HCT116 (cell line): ENCODE measurements at regions not wholly inside any gene's neighbourhood (a gene's known extent, or its start where the extent isn't known, plus 50 kb on each side); places are given as distances from the start of the nearest gene placed in this dataset.

Experiments
- ATAC-seq: fragments of 200-7000 bp; cut with Tn5 transposase; 2 replicates; pipeline ENCODE4 v1.9.1; 2020; ENCODE audit warnings: mild to moderate bottlenecking, moderate library complexity
- BruUV-seq: library from RNA; stranded (reverse); fragments of 400-500 nt; replicated peaks from 2 replicates; lab custom pipeline; 2021; lab: Mats Ljungman, UMichigan
- CTCF ChIA-PET: fragments of 300-600 bp; sonication (Branson Sonifier 250); formaldehyde crosslinking; loops from one replicate; lab custom pipeline; 2021; ENCODE audit warnings: antibody characterized with exemption; lab: Charles Lee
- POLR2A ChIA-PET: fragments of 300-600, 350-600 bp; sonication (Branson Sonifier 250); formaldehyde crosslinking; loops from one replicate; lab custom pipeline; 2021; ENCODE audit warnings: antibody characterized with exemption; lab: Charles Lee
- RAD21 ChIA-PET, 2 experiments: fragments of 300-600 bp; sonication (Branson Sonifier 250); formaldehyde crosslinking; loops; one replicate each; lab custom pipeline; 2023; ENCODE audit warnings: low total read pairs in 2 of 2; ENCODE audit not compliant: uncharacterized antibody in 2 of 2, unreplicated experiment in 2 of 2, low non-redundant PET in 1 of 2; lab: Charles Lee
- DNase-seq: peaks from one replicate; pipeline ENCODE4 v3.0.0-alpha.2; 2010; ENCODE audit warnings: low read depth, low spot score
- H2AFZ ChIP-seq: fragments of 200-600 bp; shearing (Covaris generic), sonication (generic); 2 replicates; pipeline ENCODE4 v1.6.1; 2017; ENCODE audit warnings: low read depth, mixed run types, mixed read lengths, antibody characterized with exemption, low read length; ENCODE audit not compliant: poor library complexity, severe bottlenecking
- H3K27ac ChIP-seq: 2 replicates; pipeline ENCODE4 v1.5.1; 2012; ENCODE audit warnings: low read depth, low read length
- H3K27me3 ChIP-seq: fragments of 200-600 bp; sonication (generic); 2 replicates; pipeline ENCODE4 v1.6.1; 2016; ENCODE audit warnings: mixed run types, low read length, mixed read lengths; ENCODE audit not compliant: insufficient read depth
- H3K36me3 ChIP-seq, 2 experiments: fragments of 200-500 bp in 1 of 2; fragments of 200-600 bp in 1 of 2; sonication (Bioruptor generic) in 1 of 2; sonication (generic) in 1 of 2; 2 replicates each; pipeline versions ENCODE4 v1.5.1 to v1.6.1; 2014 to 2016; ENCODE audit warnings: low read length in 2 of 2, inconsistent platforms in 1 of 2, mixed read lengths in 1 of 2, mixed run types in 1 of 2; ENCODE audit not compliant: insufficient read depth in 2 of 2, control insufficient read depth in 1 of 2
- H3K4me1 ChIP-seq, 2 experiments: fragments of 200-600 bp in 1 of 2; sonication (generic) in 1 of 2; 2 replicates each; pipeline versions ENCODE4 v1.5.1 to v1.6.1; 2012 to 2017; ENCODE audit warnings: low read length in 2 of 2, inconsistent platforms in 1 of 2, mild to moderate bottlenecking in 1 of 2, mixed read lengths in 1 of 2, mixed run types in 1 of 2, moderate library complexity in 1 of 2; ENCODE audit not compliant: insufficient read depth in 2 of 2, control insufficient read depth in 1 of 2
- H3K4me2 ChIP-seq: fragments of 200-600 bp; sonication (generic); 2 replicates; pipeline ENCODE4 v1.6.1; 2017; ENCODE audit warnings: mixed run types, low read length, mixed read lengths
- H3K4me3 ChIP-seq, 2 experiments: fragments of 200-600 bp in 1 of 2; sonication (generic) in 1 of 2; replicated peaks in 1 of 2; 2 replicates each; pipeline ENCODE4 v1.5.1; 2011 to 2016; ENCODE audit warnings: low read length in 2 of 2, control low read depth in 1 of 2, low read depth in 1 of 2, mild to moderate bottlenecking in 1 of 2, mixed read lengths in 1 of 2, mixed run types in 1 of 2
- H3K79me2 ChIP-seq: fragments of 200-600 bp; sonication (generic); 2 replicates; pipeline ENCODE4 v1.6.1; 2017; ENCODE audit warnings: mild to moderate bottlenecking, mixed run types, low read length, moderate library complexity, mixed read lengths; ENCODE audit not compliant: insufficient read depth
- H3K9ac ChIP-seq: fragments of 200-600 bp; sonication (generic); 2 replicates; pipeline ENCODE4 v1.6.1; 2016; ENCODE audit warnings: low read length, mixed read lengths
- H3K9me2 ChIP-seq: fragments of 200-600 bp; sonication (generic), shearing (Covaris generic); 2 replicates; pipeline ENCODE4 v1.6.1; 2017; ENCODE audit warnings: mixed run types, mild to moderate bottlenecking, moderate library complexity; ENCODE audit not compliant: insufficient read depth
- H3K9me3 ChIP-seq, 2 experiments: fragments of 200-500 bp in 1 of 2; fragments of 200-600 bp in 1 of 2; sonication (Bioruptor generic) in 1 of 2; sonication (generic) in 1 of 2; 2 replicates each; pipeline ENCODE4 v1.6.1; 2014 to 2017; ENCODE audit warnings: low read length in 2 of 2, mixed read lengths in 2 of 2, inconsistent platforms in 1 of 2, low read depth in 1 of 2, mild to moderate bottlenecking in 1 of 2, mixed run types in 1 of 2, moderate library complexity in 1 of 2; ENCODE audit not compliant: control insufficient read depth in 1 of 2, insufficient read depth in 1 of 2
- H4K20me1 ChIP-seq: fragments of 200-600 bp; sonication (generic), shearing (Covaris generic); 2 replicates; pipeline ENCODE4 v1.6.1; 2017; ENCODE audit warnings: mixed run types, mild to moderate bottlenecking, moderate library complexity; ENCODE audit not compliant: insufficient read depth
- CBX3 ChIP-seq: IDR thresholded peaks from 2 replicates; pipeline ENCODE4 v1.6.1; 2012; ENCODE audit warnings: low read depth
- CEBPB ChIP-seq: IDR thresholded peaks from 2 replicates; pipeline ENCODE4 v1.6.1; 2012; ENCODE audit warnings: low read depth
- CTCF ChIP-seq, 3 experiments: fragments of 200-600 bp in 1 of 3; sonication (generic) in 1 of 3; IDR thresholded peaks in 2 of 3; conservative IDR thresholded peaks in 1 of 3; 2 replicates each; pipeline ENCODE4 v1.5.1; 2012 to 2017; ENCODE audit warnings: low read depth in 2 of 3, low read length in 2 of 3, antibody characterized with exemption in 1 of 3, borderline replicate concordance in 1 of 3, control low read depth in 1 of 3, mild to moderate bottlenecking in 1 of 3, mixed read lengths in 1 of 3, mixed run types in 1 of 3, moderate library complexity in 1 of 3; ENCODE audit not compliant: insufficient read depth in 1 of 3
- EGR1 ChIP-seq: IDR thresholded peaks from 2 replicates; pipeline ENCODE4 v1.6.1; 2012; ENCODE audit warnings: low read depth
- ELF1 ChIP-seq: IDR thresholded peaks from 2 replicates; pipeline ENCODE4 v1.6.1; 2012; ENCODE audit warnings: low read depth, borderline replicate concordance
- EZH2 ChIP-seq: fragments of 200-600 bp; sonication (generic); IDR thresholded peaks from 2 replicates; pipeline ENCODE4 v1.6.1; 2017; ENCODE audit warnings: antibody characterized with exemption, mixed run types
- FOSL1 ChIP-seq: IDR thresholded peaks from 2 replicates; pipeline ENCODE4 v1.6.1; 2012; ENCODE audit warnings: low read depth
- JUND ChIP-seq: IDR thresholded peaks from 2 replicates; pipeline ENCODE4 v1.6.1; 2012
- MAX ChIP-seq: IDR thresholded peaks from 2 replicates; pipeline ENCODE4 v1.6.1; 2012
- POLR2A ChIP-seq: IDR thresholded peaks from 2 replicates; pipeline ENCODE4 v1.7.0; 2011; ENCODE audit warnings: borderline replicate concordance; ENCODE audit not compliant: insufficient read depth, insufficient read length; ENCODE audit errors: extremely low read depth
- RAD21 ChIP-seq: IDR thresholded peaks from 2 replicates; pipeline ENCODE4 v1.6.1; 2012; ENCODE audit warnings: low read depth, mild to moderate bottlenecking
- SIN3A ChIP-seq: IDR thresholded peaks from 2 replicates; pipeline ENCODE4 v1.6.1; 2012; ENCODE audit warnings: low read depth
- SP1 ChIP-seq: IDR thresholded peaks from 2 replicates; pipeline ENCODE4 v1.6.1; 2012; ENCODE audit warnings: low read depth
- SRF ChIP-seq: IDR thresholded peaks from 2 replicates; pipeline ENCODE4 v1.6.1; 2012; ENCODE audit warnings: low read depth
- TCF7L2 ChIP-seq: IDR thresholded peaks from 2 replicates; pipeline ENCODE4 v1.7.0; 2011; ENCODE audit warnings: borderline replicate concordance, inconsistent platforms; ENCODE audit not compliant: insufficient read depth, insufficient read length; ENCODE audit errors: extremely low read depth
- ZBTB33 ChIP-seq: IDR thresholded peaks from 2 replicates; pipeline ENCODE4 v1.6.1; 2011; ENCODE audit warnings: mild to moderate bottlenecking, low read length, moderate library complexity; ENCODE audit not compliant: insufficient replicate concordance; ENCODE audit errors: extremely low read depth
- ZFX ChIP-seq: fragments of 450-650 bp; IDR thresholded peaks from 2 replicates; pipeline ENCODE4 v1.6.1; 2017
- ZNF274 ChIP-seq: fragments of 200-500 bp; sonication (Bioruptor generic); IDR thresholded peaks from 2 replicates; pipeline ENCODE4 v1.6.1; 2014; ENCODE audit warnings: mild to moderate bottlenecking, low read depth, low read length, inconsistent platforms
- intact Hi-C: fragments of 100-400 bp; cut with micrococcal nuclease; formaldehyde crosslinking; loops from 2 replicates; pipeline ENCODE4 v1.10.0; 2022

GRCh38 chr1:115432061-115432460 lies 94.0 kb upstream of the NGF start:
- no peaks in the 10 kb centered on the region for H3K36me3 ChIP-seq
- H3K4me2 ChIP-seq, result no peak overlapping the region
- peaks cover 0 to 30% of the 10 kb centered on the region in 2 experiments; a peak in 2 of 4 replicates for H3K4me1 ChIP-seq
- no peak overlapping the region for H3K27ac ChIP-seq
- ChIA-PET POLR2A (no interaction called here), CTCF (no interaction called here)
- no peak for ATAC-seq
- H3K4me3 ChIP-seq, result no peak overlapping the region
- H2AFZ ChIP-seq, result no peak overlapping the region
- H3K9me3 ChIP-seq, result no peaks in the 10 kb centered on the region
- no peak for TF ChIP-seq SRF
- no peak for TF ChIP-seq CEBPB
- TF ChIP-seq, all 23 proteins: peak for 0
- no peaks in the 10 kb centered on the region for H3K9me2 ChIP-seq
- no peak for DNase-seq
- H3K27me3 ChIP-seq, result no peaks in the 10 kb centered on the region
- no peaks in the 10 kb centered on the region for H4K20me1 ChIP-seq
- H3K9ac ChIP-seq, result no peak overlapping the region
- RAD21 ChIA-PET, result no interaction called here
- no peaks in the 10 kb centered on the region for H3K79me2 ChIP-seq
- no TSS peak for BruUV-seq
- intact Hi-C loops, result no loop called here

GRCh38 chr1:115430441-115431158 lies 92.6 kb upstream of the NGF start:
- Histone ChIP-seq H3K4me3 (no peak overlapping the region), H3K9me3 (no peaks in the 10 kb centered on the region), H3K36me3 (no peaks in the 10 kb centered on the region), H4K20me1 (no peaks in the 10 kb centered on the region), H3K9me2 (no peaks in the 10 kb centered on the region), H3K9ac (no peak overlapping the region), H3K27me3 (no peaks in the 10 kb centered on the region), H2AFZ (no peak overlapping the region), H3K79me2 (no peaks in the 10 kb centered on the region), H3K27ac (no peak overlapping the region), H3K4me2 (no peak overlapping the region; the same call in 1 of the 2 replicates), H3K4me1 (peaks cover 0 to 36% of the 10 kb centered on the region in 2 experiments; a peak in 2 of 4 replicates)
- DNase-seq (peak; percentile 61), ATAC-seq (peak; percentile 74)
- POLR2A ChIA-PET, result no interaction called here
- RAD21 ChIA-PET, result no interaction called here
- CTCF ChIA-PET, result no interaction called here
- intact Hi-C loops, result no loop called here
- no TSS peak for BruUV-seq
- peak; percentile 64 for TF ChIP-seq CEBPB
- no peak for TF ChIP-seq MAX
- peak; percentile 73 for TF ChIP-seq FOSL1
- no peak for TF ChIP-seq ZNF274
- TF ChIP-seq CTCF (IDR thresholded peaks at IDR 0.05 in 2 of 3, conservative IDR thresholded peaks at IDR 0.05 in 1 of 3; ENCODE audit: borderline replicate concordance in 1 of 3, insufficient read depth in 1 of 3, low read depth in 2 of 3, low read length in 2 of 3), result no peak
- no peak for TF ChIP-seq ZBTB33
- TF ChIP-seq SP1, result no peak
- no peak for TF ChIP-seq POLR2A
- no peak for TF ChIP-seq ELF1
- TF ChIP-seq RAD21, result no peak
- no peak for TF ChIP-seq EGR1
- TF ChIP-seq ZFX, result no peak
- peak; percentile 97 for TF ChIP-seq TCF7L2
- TF ChIP-seq JUND, result peak; percentile 55
- no peak for TF ChIP-seq SRF
- no peak for TF ChIP-seq SIN3A
- TF ChIP-seq EZH2, result no peak
- no peak for TF ChIP-seq CBX3
